OCI-LY7 (cell line): ENCODE measurements at regions not wholly inside any gene's neighbourhood (a gene's known extent, or its start where the extent isn't known, plus 50 kb on each side); places are given as distances from the start of the nearest gene placed in this dataset.

Experiments
- CTCF ChIP-seq: fragments of 200-600 bp; sonication (generic); conservative IDR thresholded peaks from 2 replicates; pipeline ENCODE4 v1.5.1; 2014; ENCODE audit warnings: mild to moderate bottlenecking, antibody characterized with exemption, low read length, moderate library complexity, mixed read lengths
- EZH2phosphoT487 ChIP-seq: fragments of 200-600 bp; sonication (generic); IDR thresholded peaks from 2 replicates; pipeline ENCODE4 v1.6.1; 2018; ENCODE audit warnings: low read depth, borderline replicate concordance, mild to moderate bottlenecking, mixed run types, antibody characterized with exemption, low read length, moderate library complexity, mixed read lengths

DNA sequence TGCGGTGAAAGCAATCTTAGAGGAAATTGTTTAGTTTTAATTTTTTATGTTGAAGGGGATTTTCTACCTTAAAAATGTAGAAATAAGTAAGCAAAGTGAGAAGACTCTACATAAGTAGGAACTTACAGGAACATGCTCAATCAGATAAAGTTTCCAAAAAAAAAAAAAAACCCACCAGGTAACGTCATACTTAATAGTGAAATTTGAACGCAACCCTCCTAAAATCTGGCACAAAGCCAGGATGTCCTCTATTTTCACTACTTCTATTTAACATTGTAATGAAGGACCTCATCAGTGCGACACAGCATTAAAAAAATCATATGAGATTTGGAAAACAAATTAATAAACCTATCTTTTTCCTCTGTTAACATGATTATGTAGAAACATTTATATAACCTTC, 135.0 kb upstream of the FAT4 start:
- TF ChIP-seq CTCF, result no peak
- TF ChIP-seq EZH2phosphoT487, result no peak
